Sciatic nerve (tissue), 2 donors: ENCODE measurements at regions not wholly inside any gene's neighbourhood (a gene's known extent, or its start where the extent isn't known, plus 50 kb on each side); places are given as distances from the start of the nearest gene placed in this dataset.

ENCODE experiments used
- ATAC-seq: fragments of 200-7000 bp; cut with Tn5 transposase; one replicate; pipeline ENCODE4 v1.9.1; 2020; ENCODE audit warnings: mild to moderate bottlenecking, moderate library complexity
- DNase-seq: peaks from one replicate; pipeline ENCODE4 v3.0.0-alpha.2; 2020; ENCODE audit warnings: low spot score
- intact Hi-C: fragments of 100-400 bp; cut with DNase I; formaldehyde crosslinking; loops from one replicate; pipeline ENCODE4 v1.14.2; 2022
- donor health status: DM: no; HTN: no; CAD: no.
- donor health status: DM: no; HTN: no; CAD: no.

DNA sequence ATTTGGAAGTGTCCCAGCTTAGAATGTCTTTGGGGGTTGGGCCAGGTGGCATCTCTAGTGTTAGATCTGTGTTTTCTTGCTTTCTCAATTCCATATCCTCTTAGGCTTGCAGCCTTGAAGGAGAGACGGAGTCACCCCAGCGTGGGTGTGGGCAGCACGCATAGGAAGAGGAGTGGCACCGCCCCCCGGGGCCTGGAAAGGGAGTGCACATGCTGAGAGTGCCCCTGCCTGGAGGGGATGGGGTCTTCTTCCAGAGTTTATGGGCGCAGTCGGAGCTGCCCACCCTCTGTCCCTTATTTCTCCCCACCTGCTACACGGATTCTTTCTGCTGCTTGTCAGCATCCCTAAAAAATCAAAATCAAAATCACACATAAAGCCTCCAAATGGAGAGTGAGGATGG is 309.7 kb downstream of the QKI start:
- intact Hi-C loops: no loop called here
- DNase-seq (peak; percentile 51), ATAC-seq (no peak)

DNA sequence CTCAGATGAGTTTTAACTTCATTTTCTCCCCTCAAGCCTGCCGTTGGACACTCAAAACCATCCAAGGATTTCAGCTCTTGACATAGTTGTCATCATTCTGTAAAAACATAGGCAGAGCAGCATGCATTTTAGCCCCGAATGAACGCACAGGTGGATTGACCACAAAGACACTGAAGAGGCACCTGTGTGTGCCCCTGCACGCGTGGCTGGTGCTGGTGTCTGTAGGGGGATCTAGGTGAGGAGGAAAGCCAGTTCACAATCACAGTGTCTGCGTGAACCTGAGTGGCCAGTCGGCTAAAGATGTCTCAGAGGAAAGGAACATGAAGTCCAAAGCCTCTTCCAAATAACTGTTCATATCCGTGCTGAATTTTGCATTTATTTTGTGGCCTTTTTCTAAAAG is 309.2 kb downstream of the QKI start:
- ATAC-seq (no peak), DNase-seq (peak; percentile 17)
- intact Hi-C loops: no loop called here

DNA sequence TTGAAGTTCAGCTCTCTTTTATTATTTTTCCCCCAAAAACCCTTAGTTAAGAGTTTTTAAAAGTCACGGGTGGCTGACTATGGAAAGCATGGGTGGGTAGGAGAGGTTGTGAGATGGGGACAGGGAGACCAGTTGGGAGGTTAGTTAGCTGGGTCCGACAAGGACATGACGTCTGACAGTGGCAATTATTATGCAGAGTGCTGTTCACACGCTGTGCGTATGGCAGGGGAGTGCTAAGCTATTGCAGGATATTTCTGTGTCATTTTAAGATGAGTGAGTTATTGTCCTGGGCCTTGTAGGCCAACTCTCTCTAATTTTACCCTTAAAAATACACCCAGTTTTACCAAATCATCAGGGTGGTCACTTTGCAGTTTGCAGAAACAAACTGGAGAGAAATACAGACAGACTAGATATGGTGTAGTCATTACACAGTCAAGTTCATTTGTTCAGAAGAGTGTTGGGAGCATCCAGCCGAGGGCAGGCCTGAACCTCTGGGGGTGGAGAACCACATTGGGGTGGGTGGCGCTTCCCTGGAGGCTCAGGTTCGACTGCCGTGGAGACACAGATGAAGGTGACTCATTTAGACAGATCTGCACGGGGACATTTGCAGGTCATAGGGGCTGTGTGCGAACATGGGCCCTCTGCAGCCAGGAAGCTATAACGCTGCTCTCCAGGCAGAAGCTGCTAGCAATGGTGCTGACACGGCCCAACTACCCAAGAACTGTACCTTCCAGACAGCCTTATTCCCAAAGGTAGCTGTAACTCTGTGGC is 307.6 kb downstream of the QKI start:
- no peak for ATAC-seq
- DNase-seq: peak; percentile 35
- intact Hi-C loops: no loop called here

DNA sequence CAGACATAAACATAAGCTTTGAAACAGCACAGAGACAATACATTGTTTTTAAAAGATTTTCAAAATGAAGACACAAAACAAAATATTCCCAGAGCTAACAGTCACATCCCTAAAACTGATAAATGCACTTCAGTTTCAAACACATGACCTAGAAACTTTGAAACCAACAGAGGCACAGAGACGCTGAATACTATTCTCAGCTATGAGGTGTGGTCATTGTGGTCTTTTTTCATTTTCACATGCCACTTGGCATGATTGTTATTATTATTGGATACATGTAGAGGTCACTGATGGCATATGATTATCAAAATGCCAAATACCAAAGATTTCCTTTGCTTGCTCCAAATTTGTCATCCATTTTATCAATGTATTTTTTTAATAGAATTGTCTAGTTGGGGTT is 306.9 kb downstream of the QKI start:
- ATAC-seq (no peak), DNase-seq (no peak)
- intact Hi-C loops: no loop called here

DNA sequence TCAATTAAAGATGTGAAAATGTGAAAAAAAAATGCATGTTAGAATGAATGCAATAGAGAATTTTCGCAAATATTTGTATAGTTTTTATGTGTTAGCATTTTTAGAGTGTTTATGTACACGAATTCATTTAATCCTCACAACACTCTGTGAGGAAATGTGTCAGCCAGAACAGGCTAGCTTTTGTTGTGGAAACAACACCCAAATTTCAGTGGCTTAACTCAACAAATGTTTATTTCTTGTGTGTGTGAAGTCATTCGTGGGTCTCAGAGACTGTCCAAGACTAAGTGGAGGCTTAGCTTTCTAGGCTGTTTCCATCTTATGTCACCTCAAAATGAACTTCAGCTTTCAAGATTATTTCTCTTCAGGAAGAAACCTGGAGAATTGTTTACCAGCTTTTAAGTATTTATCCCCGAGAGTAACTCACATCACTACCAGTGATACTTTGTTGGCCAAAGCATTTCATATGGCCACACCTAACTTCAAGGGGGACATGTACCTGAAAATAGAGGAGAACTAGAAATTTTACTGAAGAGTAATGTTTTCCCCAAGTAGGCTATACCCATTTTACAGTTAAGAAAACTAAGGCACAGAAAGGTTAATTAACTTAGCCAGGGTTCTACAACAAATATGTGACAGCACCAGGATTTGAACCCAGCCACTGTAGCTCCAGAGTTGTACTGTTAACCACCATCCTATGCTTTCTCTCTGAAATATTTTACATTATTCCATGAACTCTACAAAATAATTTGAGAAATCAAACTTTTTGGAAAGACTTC is 306.1 kb downstream of the QKI start:
- intact Hi-C loops: no loop called here
- ATAC-seq (peak; percentile 21), DNase-seq (peak; percentile 21)

DNA sequence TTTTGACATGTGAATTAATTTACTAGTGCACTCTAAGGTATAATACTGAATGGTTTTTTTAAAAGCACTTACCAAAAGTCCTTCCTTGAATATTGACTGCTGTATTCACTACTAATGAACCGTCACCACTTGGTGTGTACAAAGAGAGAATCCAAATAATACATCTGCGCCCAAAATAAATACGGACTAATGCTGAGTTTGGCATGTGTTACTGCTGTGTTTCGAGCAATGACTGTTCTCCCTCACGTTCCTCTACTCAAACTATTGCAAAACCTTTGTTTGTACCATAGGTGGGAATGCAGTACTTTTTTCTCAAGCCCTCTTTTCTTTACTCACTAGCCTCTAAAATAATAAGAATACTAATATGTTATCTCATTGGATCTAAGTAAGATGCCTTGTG is 305.5 kb downstream of the QKI start:
- intact Hi-C loops: no loop called here
- DNase-seq (no peak), ATAC-seq (peak; percentile 87)

DNA sequence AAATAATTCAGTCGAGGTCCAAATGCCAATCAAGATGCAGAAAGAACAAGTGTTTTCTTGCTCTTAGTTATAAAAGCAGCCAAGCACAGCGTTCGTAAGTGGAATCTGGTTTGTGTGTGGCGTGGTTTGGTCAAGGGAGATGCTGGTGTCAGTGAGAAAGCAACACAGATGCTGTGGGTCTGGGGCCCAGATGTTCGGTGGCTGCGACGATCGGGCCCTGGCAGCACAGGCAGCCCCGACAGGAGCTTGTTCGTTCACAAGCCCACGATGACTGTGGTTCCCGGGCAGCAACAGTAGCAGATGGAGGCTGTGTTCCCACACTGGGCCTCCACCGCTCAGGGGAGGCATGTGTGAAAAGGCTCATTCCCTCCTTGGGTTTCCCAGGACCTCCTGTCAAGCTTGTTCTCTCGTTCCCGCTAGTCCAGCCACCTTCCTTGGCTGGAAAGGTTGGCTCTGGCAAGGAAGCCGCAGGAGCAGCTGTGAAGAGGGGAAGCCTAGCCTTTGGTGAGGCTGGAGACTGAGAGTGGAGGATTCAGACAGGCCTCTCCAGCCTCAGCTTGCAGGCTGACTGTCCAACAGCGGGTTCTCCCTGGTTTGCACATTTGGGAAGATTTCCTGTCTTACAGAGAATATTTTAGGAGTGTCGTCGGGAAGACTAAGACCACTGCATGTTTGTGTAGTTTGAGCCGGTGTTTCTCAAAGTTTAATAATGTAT is 304.7 kb downstream of the QKI start:
- no peak for ATAC-seq
- intact Hi-C loops: no loop called here

DNA sequence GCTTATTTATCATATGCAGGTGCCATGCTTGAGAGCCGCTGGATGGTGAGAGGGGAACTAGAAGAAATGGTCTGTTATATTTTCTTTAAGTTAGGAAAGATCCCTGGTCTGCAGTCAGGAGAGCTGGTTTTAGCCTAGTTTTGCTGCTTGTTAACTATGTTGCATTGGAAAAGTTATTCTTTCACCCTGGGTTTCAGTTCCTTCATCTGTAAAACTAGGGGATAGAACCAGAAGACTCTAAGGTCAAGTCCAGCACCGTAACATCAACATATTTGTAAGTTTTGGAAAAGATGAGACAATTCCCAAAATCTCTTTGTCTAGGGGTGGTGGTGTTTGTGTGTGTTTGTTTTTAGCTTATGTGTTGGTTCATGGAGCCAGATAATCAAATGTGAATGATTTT is 304.0 kb downstream of the QKI start:
- intact Hi-C loops: no loop called here
- ATAC-seq: no peak

More for the DNA sequence above, 304.7 kb downstream of the QKI start:
- DNase-seq: no peak

DNA sequence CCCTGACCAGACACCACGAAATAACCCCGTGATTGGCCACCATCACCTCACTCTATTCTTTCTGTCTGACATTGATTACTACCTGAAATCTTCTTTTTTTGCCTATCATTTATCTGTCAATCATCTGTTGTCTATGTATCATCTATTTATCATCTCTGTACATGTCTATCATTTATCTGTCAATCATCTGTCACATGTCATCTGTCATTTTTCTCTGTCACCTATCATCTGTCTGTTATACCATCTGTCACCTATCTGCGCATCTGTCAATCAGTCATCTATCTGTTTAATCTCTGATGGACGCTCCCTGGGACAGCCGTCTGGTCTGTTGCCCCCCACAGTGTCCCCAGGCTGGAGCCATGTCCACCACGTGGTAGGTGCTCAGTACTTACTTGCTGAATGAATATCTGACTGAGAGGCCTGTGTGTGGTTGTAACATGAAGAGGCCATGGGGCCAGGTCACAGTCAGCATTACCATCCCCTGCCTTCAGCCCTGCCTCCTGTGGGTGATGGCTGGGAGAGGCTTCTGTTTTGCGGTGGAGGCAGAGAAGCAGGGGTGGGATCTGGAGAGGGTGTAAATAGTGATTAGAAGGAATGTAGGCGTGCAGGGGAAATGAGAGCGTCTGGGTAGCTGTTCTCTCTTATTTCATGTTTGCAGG is 302.7 kb downstream of the QKI start:
- intact Hi-C loops: no loop called here
- peak; percentile 3 for ATAC-seq
- DNase-seq: no peak

More for the DNA sequence above, 304.0 kb downstream of the QKI start:
- DNase-seq: no peak

DNA sequence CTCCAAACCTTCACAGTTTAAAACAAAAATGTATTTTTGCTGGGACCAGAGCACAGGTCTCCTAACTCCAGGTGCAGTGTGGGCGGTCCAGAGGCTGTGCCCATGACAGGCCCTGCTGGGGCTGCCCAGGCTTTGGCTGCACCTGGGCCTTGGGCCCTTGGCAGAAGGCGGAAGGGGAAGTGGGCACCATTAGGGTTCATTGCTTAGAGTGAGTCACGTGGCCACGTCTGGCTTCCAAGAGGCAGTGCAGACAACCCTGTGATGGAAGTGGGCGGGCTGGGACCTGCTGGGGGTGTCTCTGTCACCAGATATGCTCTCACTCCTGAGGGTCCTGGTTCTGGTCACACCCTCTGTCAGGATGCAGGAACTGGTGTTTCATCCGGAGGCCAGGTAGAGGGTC is 302.2 kb downstream of the QKI start:
- no peak for ATAC-seq
- intact Hi-C loops: no loop called here

DNA sequence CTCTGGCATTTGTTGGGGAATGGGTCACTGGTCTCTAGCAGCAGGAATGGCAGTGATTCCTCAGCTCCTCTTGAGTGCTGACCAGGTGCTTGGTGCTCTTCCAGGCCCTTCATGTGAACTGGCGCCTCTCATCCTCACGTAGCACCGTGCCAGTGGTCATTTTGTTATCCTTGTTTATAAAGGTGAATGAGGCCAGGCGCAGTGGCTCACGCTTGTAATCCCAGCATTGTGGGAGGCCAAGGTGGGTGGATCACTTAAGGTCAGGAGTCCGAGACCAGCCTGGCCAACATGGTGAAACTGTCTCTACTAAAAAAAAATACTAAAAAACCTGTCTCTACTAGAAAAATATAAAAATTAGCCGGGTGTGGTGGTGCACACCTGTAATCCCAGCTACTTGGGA is 301.3 kb downstream of the QKI start:
- DNase-seq (no peak), ATAC-seq (no peak)
- intact Hi-C loops: no loop called here

More for the DNA sequence above, 302.2 kb downstream of the QKI start:
- no peak for DNase-seq

DNA sequence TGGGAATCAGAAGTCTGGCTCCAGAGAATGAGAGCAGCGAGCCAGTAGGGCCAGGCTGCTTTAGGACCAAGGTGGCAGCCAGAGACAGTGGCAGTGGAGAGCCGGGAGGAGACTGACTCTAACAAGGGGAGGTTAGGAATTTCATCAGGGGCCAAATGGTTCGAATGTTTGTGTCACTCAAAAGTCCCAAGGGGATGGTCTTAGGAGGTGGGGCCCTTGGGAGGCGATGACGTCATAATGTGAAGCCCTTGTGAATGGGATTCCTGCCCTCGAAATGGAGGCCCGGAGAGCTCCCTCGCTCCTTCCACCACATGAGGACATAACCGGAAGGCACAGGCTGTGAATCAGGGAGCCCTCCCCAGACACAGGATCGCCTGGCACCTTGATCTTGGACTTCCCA is 299.7 kb downstream of the QKI start:
- intact Hi-C loops: no loop called here
- DNase-seq (no peak), ATAC-seq (no peak)

DNA sequence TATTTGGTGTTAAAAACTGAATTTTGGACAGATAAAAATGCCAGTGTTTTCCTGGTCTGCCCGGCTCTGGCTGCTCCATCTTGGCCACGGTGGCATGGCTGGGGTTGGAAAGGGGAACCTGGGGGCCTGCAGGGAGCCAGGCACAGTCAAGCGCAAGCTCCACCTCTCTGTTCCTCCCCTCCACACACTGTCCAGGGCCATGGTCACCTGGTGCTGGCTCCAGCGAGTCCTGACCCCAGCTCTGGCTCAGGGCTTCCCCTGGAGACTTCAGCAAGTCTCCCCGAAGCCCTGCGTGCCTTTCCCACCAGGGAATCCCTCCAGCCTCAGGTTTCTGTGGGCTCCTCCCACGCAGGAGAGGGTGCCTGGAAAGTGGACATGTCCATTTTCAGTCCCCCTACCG is 298.5 kb downstream of the QKI start:
- intact Hi-C loops: no loop called here
- no peak for ATAC-seq
- DNase-seq: no peak

DNA sequence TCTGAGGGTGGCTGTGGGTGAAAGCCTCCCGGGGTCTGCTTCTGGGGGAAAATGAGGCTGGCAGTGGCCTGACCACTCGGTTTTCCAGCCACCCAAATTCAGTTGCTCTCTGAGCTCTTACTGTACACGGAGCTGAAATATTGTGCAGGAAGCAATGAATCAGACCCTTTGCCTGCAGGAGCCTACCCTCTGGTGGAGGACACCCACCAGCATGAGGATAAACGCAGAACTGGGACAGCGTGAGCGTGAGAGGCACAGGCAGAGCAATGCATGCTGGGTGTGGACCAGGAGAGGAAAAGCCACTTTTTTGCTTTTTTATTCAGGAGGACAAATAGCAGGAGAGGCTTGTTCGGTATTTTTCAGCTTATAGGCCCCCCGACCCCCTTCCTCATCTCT is 298.0 kb downstream of the QKI start:
- peak; percentile 43 for ATAC-seq
- intact Hi-C loops: no loop called here

DNA sequence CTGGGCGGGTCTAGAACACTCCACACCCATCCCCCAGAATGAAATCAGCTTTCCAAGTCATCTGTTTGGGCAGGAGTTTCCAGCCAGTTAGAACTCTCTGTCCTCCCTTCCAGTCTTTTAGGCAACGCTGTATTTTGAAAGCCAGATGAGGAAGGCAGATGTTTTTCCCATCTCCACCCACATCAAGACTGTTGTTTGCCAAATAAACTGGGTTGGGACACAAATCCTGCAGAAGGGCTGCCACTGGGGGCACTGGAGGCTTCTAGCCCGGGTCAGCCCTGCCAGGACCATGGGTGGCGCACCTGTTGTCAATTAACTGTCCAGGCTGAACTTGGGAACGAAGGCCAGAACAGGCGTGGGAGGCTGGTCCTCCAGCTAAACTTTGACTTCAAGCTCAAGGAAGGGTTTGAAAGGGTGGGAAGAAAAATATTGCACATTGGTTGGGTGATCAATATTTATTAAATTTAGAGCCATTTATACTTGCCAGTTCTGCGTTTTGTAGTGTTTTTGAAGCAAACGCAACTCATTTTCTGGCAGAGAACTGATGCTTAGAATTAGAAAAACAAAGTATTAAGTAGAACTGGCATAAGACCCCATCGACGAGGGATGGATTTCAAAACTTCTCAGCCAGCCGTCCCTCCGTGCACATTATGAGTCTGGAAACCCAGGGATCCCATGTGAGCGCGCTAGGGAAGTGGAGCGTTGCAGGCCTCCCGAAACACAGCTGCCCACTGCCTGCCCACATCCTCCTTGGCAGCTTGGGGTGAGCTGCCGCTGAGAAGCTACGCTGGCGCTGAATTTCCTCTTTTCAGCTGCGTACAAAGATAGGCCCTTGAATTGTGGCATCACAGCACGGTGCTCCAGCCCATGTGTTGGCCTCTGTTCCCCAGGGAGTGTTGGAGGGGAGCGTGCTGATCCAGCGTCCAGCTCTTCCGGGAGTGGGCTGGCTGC is 297.4 kb downstream of the QKI start:
- intact Hi-C loops: no loop called here
- DNase-seq (peak; percentile 83), ATAC-seq (peak; percentile 94)

More for the DNA sequence above, 298.0 kb downstream of the QKI start:
- DNase-seq: no peak

DNA sequence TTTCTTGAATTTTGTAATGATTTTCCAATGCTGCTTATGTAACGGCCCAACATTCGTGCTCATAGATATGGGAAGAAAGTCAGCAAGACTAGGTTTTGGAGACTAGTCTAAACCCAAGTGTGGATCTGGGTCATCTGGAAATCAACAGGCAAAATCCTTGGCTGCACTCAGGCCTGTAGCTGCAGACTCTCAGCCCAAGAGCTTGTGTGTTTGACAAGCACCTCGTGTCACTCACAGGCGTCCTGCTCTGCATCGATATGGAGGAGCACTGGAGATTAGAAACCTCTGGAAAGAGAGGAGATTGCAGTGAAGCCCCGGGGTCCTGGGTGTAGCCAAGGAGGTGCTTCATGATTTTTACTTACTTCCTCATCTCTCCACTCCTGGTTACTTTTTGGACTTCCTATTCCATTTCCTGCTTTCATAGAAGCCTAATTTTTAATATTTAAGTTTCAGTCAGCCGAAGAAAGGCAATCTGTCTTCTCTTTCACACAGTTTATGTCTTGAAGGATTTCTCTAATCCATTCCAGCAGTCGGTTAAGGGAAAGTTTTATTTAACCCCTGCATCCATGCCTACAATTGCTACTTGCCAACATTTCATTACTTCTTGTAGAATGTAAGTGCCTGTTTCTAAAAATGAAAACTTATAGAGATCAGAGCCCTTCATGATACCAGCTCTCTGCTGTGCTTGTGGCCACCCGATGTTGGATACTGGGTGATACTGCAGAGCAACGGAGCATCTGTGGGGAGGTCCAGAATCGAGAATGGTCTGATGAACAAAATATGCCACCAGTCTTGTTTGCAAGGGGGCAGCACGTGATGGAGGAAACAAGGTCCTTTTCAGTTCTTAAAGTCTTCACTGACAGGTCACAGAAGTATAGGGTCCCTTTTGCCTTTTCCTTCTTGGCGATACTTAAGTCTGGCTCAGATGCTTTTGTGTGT is 296.3 kb downstream of the QKI start:
- DNase-seq (no peak), ATAC-seq (no peak)
- intact Hi-C loops: no loop called here

DNA sequence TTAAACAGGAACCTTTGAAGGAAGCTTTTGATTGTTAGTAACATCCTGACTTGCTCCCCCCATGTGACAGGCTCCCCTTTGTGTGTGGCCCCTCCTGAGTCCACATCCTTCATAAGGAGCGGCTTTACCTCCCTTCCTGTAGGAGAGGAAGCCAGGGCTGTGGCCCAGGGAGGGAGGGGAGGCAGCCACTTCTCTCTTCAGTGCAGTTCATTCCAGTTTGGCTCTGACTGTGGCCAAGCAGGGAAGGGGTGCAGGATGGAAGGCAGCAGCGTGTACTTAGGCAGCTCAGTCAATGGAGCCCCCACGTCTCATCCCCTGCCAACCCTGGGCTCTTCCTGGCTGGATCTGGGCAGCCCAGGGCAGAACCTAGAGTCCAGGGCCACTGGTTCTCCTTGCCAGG is 295.2 kb downstream of the QKI start:
- intact Hi-C loops: loop anchor here (10.0 kb wide), 1 partner anchor 595 kb away; no protein-coding TSS in a partner anchor
- no peak for ATAC-seq

More for the DNA sequence above, 295.2 kb downstream of the QKI start:
- no peak for DNase-seq
